ENCODE measurements at regions not wholly inside any gene's neighbourhood (a gene's known extent, or its start where the extent isn't known, plus 50 kb on each side); places are given as distances from the start of the nearest gene placed in this dataset.

- Mint-ChIP-seq H3K9me3 (no peaks in the 10 kb centered on the region), H3K27ac (no peak overlapping the region), H3K4me1 (no peaks in the 10 kb centered on the region), H3K27me3 (ENCODE audit: low read depth) (peaks cover 3% of the 10 kb centered on the region), H3K36me3 (ENCODE audit: low read depth) (no peaks in the 10 kb centered on the region), H3K4me3 (no peak overlapping the region)
- TF ChIP-seq CTCF (IDR thresholded peaks at IDR 0.05; ENCODE audit: unreplicated experiment in 3 of 3): no peak
Observed at GRCh38 chr13:104376588-104376987, 1310.4 kb upstream of the SLC10A2 start.

GRCh38 chr13:104375614-104376013, 1309.4 kb upstream of the SLC10A2 start:
- Mint-ChIP-seq H3K4me1 (no peaks in the 10 kb centered on the region), H3K9me3 (no peaks in the 10 kb centered on the region), H3K4me3 (no peak overlapping the region), H3K36me3 (ENCODE audit: low read depth) (no peaks in the 10 kb centered on the region), H3K27me3 (ENCODE audit: low read depth) (peaks cover 3% of the 10 kb centered on the region), H3K27ac (no peak overlapping the region)
- TF ChIP-seq CTCF (IDR thresholded peaks at IDR 0.05; ENCODE audit: unreplicated experiment in 3 of 3): no peak

GRCh38 chr13:104372095-104372655, 1306.0 kb upstream of the SLC10A2 start:
- Mint-ChIP-seq H3K27ac (no peak overlapping the region), H3K4me1 (no peaks in the 10 kb centered on the region), H3K36me3 (ENCODE audit: low read depth) (no peaks in the 10 kb centered on the region), H3K4me3 (no peak overlapping the region), H3K27me3 (ENCODE audit: low read depth) (no peaks in the 10 kb centered on the region), H3K9me3 (no peaks in the 10 kb centered on the region)
- TF ChIP-seq CTCF (IDR thresholded peaks at IDR 0.05; ENCODE audit: unreplicated experiment in 3 of 3): no peak

GRCh38 chr13:104365430-104365829, 1299.2 kb upstream of the SLC10A2 start:
- Mint-ChIP-seq H3K27me3 (ENCODE audit: low read depth) (no peaks in the 10 kb centered on the region), H3K36me3 (ENCODE audit: low read depth) (no peaks in the 10 kb centered on the region), H3K9me3 (no peaks in the 10 kb centered on the region), H3K27ac (no peak overlapping the region), H3K4me1 (no peaks in the 10 kb centered on the region), H3K4me3 (no peak overlapping the region)
- no peak for TF ChIP-seq CTCF (IDR thresholded peaks at IDR 0.05; ENCODE audit: unreplicated experiment in 3 of 3)

DNA sequence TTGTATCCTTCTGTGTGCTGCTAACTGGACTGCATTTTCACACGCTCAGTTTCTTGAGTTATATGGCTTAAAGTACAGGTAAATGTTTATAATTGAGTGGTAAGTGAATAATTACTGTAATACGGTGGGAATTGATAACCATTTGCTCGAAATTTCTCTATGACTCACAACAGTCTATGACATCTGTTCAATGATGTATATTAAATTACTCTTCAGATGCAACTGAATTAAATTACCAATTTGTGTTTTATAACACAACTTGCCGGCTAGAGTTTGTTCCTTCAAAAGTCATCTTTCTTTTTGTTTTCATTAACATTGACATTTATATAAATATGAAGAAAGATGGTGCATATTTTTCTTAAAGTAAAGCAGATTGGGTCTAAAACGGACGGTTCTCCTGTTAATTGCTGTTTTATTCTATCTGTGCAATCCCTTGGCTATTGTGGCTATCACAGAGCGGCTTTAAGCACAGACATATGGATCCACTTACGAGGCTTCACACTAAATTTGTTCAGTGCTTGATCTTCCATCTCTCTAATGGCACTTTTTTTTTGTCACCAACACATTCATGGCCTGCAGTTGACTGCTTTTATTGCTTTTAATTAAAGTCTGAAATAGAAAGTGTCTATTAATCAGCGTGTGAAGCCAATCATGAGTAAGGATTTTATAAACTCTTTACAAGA, 1291.6 kb upstream of the SLC10A2 start:
- no peaks in the 10 kb centered on the region for H3K9me3 Mint-ChIP-seq
- no peak overlapping the region for H3K4me3 Mint-ChIP-seq
- no peaks in the 10 kb centered on the region for H3K36me3 Mint-ChIP-seq (ENCODE audit: low read depth)
- peak overlapping the region; percentile 1 to 36 (median 18) for H3K27ac Mint-ChIP-seq
- no peaks in the 10 kb centered on the region for H3K27me3 Mint-ChIP-seq (ENCODE audit: low read depth)
- TF ChIP-seq CTCF (IDR thresholded peaks at IDR 0.05; ENCODE audit: unreplicated experiment in 3 of 3): no peak
- H3K4me1 Mint-ChIP-seq: peaks cover 15% of the 10 kb centered on the region

DNA sequence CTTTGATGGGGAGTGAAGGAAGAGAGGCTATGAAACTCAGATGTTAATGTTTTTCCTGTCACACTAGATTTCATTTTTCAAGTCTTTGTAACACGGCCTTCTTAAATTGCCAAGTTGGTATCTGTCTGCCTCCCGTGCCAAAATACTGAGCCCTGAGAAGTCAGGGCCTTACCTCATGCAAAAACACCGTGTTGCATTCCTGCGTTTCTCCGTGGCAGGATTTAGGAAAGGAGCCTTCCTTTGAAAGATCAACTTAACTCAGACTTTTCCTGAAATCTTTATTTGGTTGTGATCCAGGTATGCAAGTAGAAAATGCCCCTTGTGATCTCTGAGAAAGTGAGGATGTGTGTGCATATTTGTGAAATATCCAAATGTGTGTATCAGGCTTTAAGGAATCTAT, 1291.0 kb upstream of the SLC10A2 start:
- no peak overlapping the region for H3K4me3 Mint-ChIP-seq
- peak overlapping the region; percentile 1 to 36 (median 18) for H3K27ac Mint-ChIP-seq
- no peaks in the 10 kb centered on the region for H3K9me3 Mint-ChIP-seq
- H3K36me3 Mint-ChIP-seq (ENCODE audit: low read depth): no peaks in the 10 kb centered on the region
- H3K27me3 Mint-ChIP-seq (ENCODE audit: low read depth): no peaks in the 10 kb centered on the region
- H3K4me1 Mint-ChIP-seq: peaks cover 15% of the 10 kb centered on the region
- TF ChIP-seq CTCF (IDR thresholded peaks at IDR 0.05; ENCODE audit: unreplicated experiment in 3 of 3): no peak
